ENCODE measurements at regions not wholly inside any gene's neighbourhood (a gene's known extent, or its start where the extent isn't known, plus 50 kb on each side); places are given as distances from the start of the nearest gene placed in this dataset.
"Not testable (repeated sequence)": the region's sequence is repeated elsewhere in the genome, so short reads cannot be mapped to it uniquely, and the experiment has no call there.

DNA sequence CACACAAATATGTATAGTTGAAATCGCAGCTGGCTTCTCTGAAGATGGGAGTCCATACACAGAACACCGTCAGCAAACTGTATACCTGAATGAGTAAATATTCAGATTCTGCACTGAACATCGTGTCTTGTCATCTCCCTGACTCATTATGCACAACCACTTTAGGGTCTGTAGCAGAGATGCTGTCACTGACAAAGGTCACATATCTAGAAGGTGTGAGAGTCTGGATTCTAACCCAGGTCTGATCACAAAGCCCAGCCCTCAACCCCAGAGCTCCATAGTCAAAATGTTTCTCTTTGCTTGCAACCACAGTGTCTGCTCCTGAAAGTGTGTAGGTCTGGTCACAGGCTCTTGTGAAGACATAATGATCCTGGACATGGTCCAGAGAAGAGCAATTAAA, 78.3 kb upstream of the PAX8 start:
- CTCF ChIA-PET, result interaction anchor here (1.6 kb wide), 1 partner anchor 14 kb away, joined by 5 read pairs; no protein-coding TSS in a partner anchor
- no peaks in the 10 kb centered on the region for H3K9me3 Mint-ChIP-seq (ENCODE audit: insufficient read depth)
- intact Hi-C loops (cut with micrococcal nuclease), result no loop called here

DNA sequence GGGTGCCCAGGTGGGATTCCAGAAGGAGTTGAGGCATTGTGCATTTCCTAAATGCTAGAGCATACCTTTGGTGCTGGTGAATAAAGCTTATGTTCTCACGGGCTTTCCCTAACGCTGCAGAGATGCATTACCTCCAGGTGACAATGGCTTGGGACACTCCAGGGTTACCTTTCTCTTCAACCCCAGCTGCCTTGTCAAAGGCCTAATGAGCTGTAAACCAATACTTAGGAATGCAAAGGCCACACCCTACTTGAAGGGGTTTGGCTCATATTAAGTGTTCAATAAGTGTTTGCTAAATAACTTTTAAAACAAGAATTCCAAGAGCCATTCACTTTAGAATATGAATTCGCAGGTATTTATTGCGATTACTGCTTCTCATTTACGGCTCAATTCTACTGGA, 77.6 kb upstream of the PAX8 start:
- H3K4me3 Mint-ChIP-seq; H3K9ac ChIP-seq (ENCODE audit: low read length); H4K20me1 ChIP-seq (ENCODE audit: control insufficient read depth, insufficient read depth, low read length, poor library complexity, severe bottlenecking); H3K27me3 ChIP-seq (replicated peaks in 1 of 4; ENCODE audit: control extremely low read depth in 1 of 4, control insufficient read depth in 3 of 4, insufficient read depth in 4 of 4, low read length in 3 of 4); H3K27ac ChIP-seq (ENCODE audit: low read length in 2 of 2); POLR2A ChIA-PET; H3K9me3 Mint-ChIP-seq (ENCODE audit: insufficient read depth); H3K9me3 ChIP-seq (ENCODE audit: control extremely low read depth in 1 of 3, control insufficient read depth in 2 of 3, insufficient read depth in 1 of 3, low read length in 2 of 3); H3K79me2 ChIP-seq (ENCODE audit: control insufficient read depth, insufficient read depth, low read length); ATAC-seq (ENCODE audit: low read depth); H2AFZ ChIP-seq (ENCODE audit: insufficient read depth, low read depth, low read length, poor library complexity, severe bottlenecking); DNase-seq; H3K4me1 Mint-ChIP-seq; H3K4me2 ChIP-seq (replicated peaks; ENCODE audit: low read depth, low read length, poor library complexity, severe bottlenecking); H3K36me3 ChIP-seq (replicated peaks in 1 of 2; ENCODE audit: control extremely low read depth in 1 of 2, control insufficient read depth in 1 of 2, extremely low read depth in 1 of 2, insufficient read depth in 2 of 2, low read length in 1 of 2); H3K27ac Mint-ChIP-seq; H3K4me1 ChIP-seq (ENCODE audit: control insufficient read depth in 2 of 2, insufficient read depth in 2 of 2, low read length in 2 of 2); intact Hi-C loops (cut with micrococcal nuclease); H3K4me3 ChIP-seq (ENCODE audit: control extremely low read depth in 1 of 5, extremely low read depth in 1 of 5, insufficient read depth in 1 of 5, low read depth in 2 of 5, low read length in 4 of 5): not testable (repeated sequence)
- CTCF ChIA-PET, result interaction anchor here (1.6 kb wide), 1 partner anchor 15 kb away, joined by 5 read pairs; no protein-coding TSS in a partner anchor
- WGBS (ENCODE audit: insufficient coverage), result 100% methylated on average over 3 of the region's 5 CpGs
- H3K27me3 Mint-ChIP-seq, result peaks cover 21% of the 10 kb centered on the region

More for the DNA sequence above, 78.3 kb upstream of the PAX8 start:
- no peak overlapping the region for H3K27ac Mint-ChIP-seq
- Histone ChIP-seq H3K79me2 (ENCODE audit: control insufficient read depth, insufficient read depth, low read length) (no peaks in the 10 kb centered on the region), H3K4me2 (replicated peaks; ENCODE audit: low read depth, low read length, poor library complexity, severe bottlenecking) (no peak overlapping the region), H3K27ac (ENCODE audit: low read length in 2 of 2) (no peak overlapping the region), H3K27me3 (replicated peaks in 1 of 4; ENCODE audit: control extremely low read depth in 1 of 4, control insufficient read depth in 3 of 4, insufficient read depth in 4 of 4, low read length in 3 of 4) (peaks cover 0 to 6% (median 0%) of the 10 kb centered on the region in 4 experiments), H3K9ac (ENCODE audit: low read length) (no peak overlapping the region), H3K4me1 (ENCODE audit: control insufficient read depth in 2 of 2, insufficient read depth in 2 of 2, low read length in 2 of 2) (no peaks in the 10 kb centered on the region), H2AFZ (ENCODE audit: insufficient read depth, low read depth, low read length, poor library complexity, severe bottlenecking) (no peak overlapping the region), H4K20me1 (ENCODE audit: control insufficient read depth, insufficient read depth, low read length, poor library complexity, severe bottlenecking) (no peaks in the 10 kb centered on the region), H3K4me3 (ENCODE audit: control extremely low read depth in 1 of 5, extremely low read depth in 1 of 5, insufficient read depth in 1 of 5, low read depth in 2 of 5, low read length in 4 of 5) (no peak overlapping the region), H3K36me3 (replicated peaks in 1 of 2; ENCODE audit: control extremely low read depth in 1 of 2, control insufficient read depth in 1 of 2, extremely low read depth in 1 of 2, insufficient read depth in 2 of 2, low read length in 1 of 2) (no peaks in the 10 kb centered on the region), H3K9me3 (ENCODE audit: control extremely low read depth in 1 of 3, control insufficient read depth in 2 of 3, insufficient read depth in 1 of 3, low read length in 2 of 3) (no peaks in the 10 kb centered on the region)
- H3K4me3 Mint-ChIP-seq, result no peak overlapping the region
- no CpG with 5 or more reads among the region's 3 CpGs for WGBS (ENCODE audit: insufficient coverage)
- no peak for TF ChIP-seq EZH2 (IDR thresholded peaks at IDR 0.05; ENCODE audit: borderline replicate concordance, insufficient read depth, low read depth, low read length, poor library complexity, severe bottlenecking)
- TF ChIP-seq, protein P1, sequence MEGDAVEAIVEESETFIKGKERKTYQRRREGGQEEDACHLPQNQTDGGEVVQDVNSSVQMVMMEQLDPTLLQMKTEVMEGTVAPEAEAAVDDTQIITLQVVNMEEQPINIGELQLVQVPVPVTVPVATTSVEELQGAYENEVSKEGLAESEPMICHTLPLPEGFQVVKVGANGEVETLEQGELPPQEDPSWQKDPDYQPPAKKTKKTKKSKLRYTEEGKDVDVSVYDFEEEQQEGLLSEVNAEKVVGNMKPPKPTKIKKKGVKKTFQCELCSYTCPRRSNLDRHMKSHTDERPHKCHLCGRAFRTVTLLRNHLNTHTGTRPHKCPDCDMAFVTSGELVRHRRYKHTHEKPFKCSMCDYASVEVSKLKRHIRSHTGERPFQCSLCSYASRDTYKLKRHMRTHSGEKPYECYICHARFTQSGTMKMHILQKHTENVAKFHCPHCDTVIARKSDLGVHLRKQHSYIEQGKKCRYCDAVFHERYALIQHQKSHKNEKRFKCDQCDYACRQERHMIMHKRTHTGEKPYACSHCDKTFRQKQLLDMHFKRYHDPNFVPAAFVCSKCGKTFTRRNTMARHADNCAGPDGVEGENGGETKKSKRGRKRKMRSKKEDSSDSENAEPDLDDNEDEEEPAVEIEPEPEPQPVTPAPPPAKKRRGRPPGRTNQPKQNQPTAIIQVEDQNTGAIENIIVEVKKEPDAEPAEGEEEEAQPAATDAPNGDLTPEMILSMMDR (IDR thresholded peaks at IDR 0.05), result no peak
- ATAC-seq (ENCODE audit: low read depth) (no peak), DNase-seq (no peak)
- POLR2A ChIA-PET, result no interaction called here
- H3K4me1 Mint-ChIP-seq, result no peaks in the 10 kb centered on the region
- peaks cover 17% of the 10 kb centered on the region for H3K27me3 Mint-ChIP-seq

DNA sequence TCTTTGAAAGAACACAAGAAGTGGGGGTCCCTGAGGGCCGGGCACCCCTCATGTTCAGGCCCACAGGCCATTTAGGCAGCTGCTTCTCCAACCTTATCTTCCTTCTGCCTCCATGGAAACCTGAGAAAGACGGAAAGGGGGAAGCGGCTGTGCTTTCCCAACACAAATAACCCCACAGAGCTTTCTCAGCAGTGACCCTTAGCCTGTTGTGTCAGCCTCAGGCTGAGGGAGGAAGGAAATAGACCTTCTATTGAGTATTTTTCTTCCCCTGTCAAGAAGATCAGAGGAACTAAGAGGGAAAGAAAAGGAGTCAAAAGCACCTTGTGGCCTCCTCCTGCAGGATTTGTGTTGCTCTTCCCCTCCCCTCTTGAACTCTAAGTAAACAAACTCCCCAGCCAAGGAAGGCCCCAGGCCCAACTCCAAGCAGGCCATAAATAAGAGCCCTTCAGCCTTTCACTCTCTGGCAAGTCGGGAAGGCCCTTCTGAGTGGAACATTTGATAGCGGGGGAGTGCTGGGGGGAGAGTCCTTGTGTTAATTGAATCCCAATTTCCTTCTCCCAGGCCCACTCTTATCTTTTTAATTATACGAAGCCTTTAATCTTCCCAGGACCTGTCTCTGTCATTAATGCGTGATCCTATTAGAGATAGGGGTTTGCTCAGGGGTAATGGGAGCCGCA, 76.8 kb upstream of the PAX8 start:
- H3K27ac Mint-ChIP-seq; ATAC-seq (ENCODE audit: low read depth); CTCF ChIA-PET; H2AFZ ChIP-seq (ENCODE audit: insufficient read depth, low read depth, low read length, poor library complexity, severe bottlenecking); intact Hi-C loops (cut with micrococcal nuclease); H3K9me3 ChIP-seq (ENCODE audit: control extremely low read depth in 1 of 3, control insufficient read depth in 2 of 3, insufficient read depth in 1 of 3, low read length in 2 of 3); DNase-seq; H3K27ac ChIP-seq (ENCODE audit: low read length in 2 of 2); H3K4me1 Mint-ChIP-seq; H4K20me1 ChIP-seq (ENCODE audit: control insufficient read depth, insufficient read depth, low read length, poor library complexity, severe bottlenecking); H3K79me2 ChIP-seq (ENCODE audit: control insufficient read depth, insufficient read depth, low read length); H3K4me3 ChIP-seq (ENCODE audit: control extremely low read depth in 1 of 5, extremely low read depth in 1 of 5, insufficient read depth in 1 of 5, low read depth in 2 of 5, low read length in 4 of 5); H3K27me3 ChIP-seq (replicated peaks in 1 of 4; ENCODE audit: control extremely low read depth in 1 of 4, control insufficient read depth in 3 of 4, insufficient read depth in 4 of 4, low read length in 3 of 4); H3K4me1 ChIP-seq (ENCODE audit: control insufficient read depth in 2 of 2, insufficient read depth in 2 of 2, low read length in 2 of 2); H3K4me3 Mint-ChIP-seq; H3K9ac ChIP-seq (ENCODE audit: low read length); POLR2A ChIA-PET; H3K9me3 Mint-ChIP-seq (ENCODE audit: insufficient read depth); H3K36me3 ChIP-seq (replicated peaks in 1 of 2; ENCODE audit: control extremely low read depth in 1 of 2, control insufficient read depth in 1 of 2, extremely low read depth in 1 of 2, insufficient read depth in 2 of 2, low read length in 1 of 2); H3K4me2 ChIP-seq (replicated peaks; ENCODE audit: low read depth, low read length, poor library complexity, severe bottlenecking): not testable (repeated sequence)
- WGBS (ENCODE audit: insufficient coverage), result 86% methylated on average over 2 of the region's 8 CpGs
- peaks cover 24% of the 10 kb centered on the region for H3K27me3 Mint-ChIP-seq
